ENCODE measurements at regions not wholly inside any gene's neighbourhood (a gene's known extent, or its start where the extent isn't known, plus 50 kb on each side); places are given as distances from the start of the nearest gene placed in this dataset.

DNA sequence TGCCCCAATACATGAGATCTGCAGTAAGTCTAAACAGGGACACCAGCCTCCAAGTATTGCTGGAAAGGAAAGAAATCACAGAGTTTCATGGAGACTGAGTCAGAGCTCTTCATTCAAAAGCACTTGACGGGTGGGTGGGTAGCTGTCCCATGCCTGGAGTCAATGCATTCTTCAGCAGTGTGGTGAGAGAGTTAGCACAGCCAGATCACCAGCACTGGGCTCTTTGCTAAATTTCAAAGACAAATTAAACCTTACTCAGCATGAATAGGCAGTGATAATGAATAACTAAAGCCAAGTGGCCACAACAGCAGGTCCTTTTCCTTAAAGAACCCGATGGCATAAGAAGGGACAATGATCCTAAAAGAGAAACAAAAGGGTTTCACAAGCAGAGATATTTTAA lies 192.4 kb downstream of the ACTL7B start:
- Histone ChIP-seq H3K9ac (ENCODE audit: low read length) (no peak overlapping the region), H3K36me3 (ENCODE audit: low read depth, low read length) (no peaks in the 10 kb centered on the region), H3K79me2 (ENCODE audit: low read length) (no peaks in the 10 kb centered on the region), H3K9me3 (ENCODE audit: low read length) (no peaks in the 10 kb centered on the region), H3F3A (ENCODE audit: low read length, unreplicated experiment) (no peaks in the 10 kb centered on the region), H3K4me1 (ENCODE audit: insufficient read depth, low read length) (peaks cover 14% of the 10 kb centered on the region), H3K27me3 (ENCODE audit: low read length) (no peaks in the 10 kb centered on the region), H3K4me3 (ENCODE audit: low read length) (no peak overlapping the region), H2AFZ (ENCODE audit: low read length) (no peak overlapping the region), H3K27ac (ENCODE audit: low read length) (no peak overlapping the region), H3K9me2 (replicated peaks; ENCODE audit: low read length) (no peaks in the 10 kb centered on the region), H3K4me2 (ENCODE audit: low read length) (no peak overlapping the region), H4K20me1 (ENCODE audit: low read length) (no peaks in the 10 kb centered on the region)
- intact Hi-C loops (cut with micrococcal nuclease), result no loop called here
- CTCF ChIA-PET, result no interaction called here
- DNase-seq (no peak), ATAC-seq (no peak)
- POLR2A ChIA-PET (ENCODE audit: unreplicated experiment), result no interaction called here
- no TSS peak for BruUV-seq (replicated peaks)
- TF ChIP-seq, protein P1, sequence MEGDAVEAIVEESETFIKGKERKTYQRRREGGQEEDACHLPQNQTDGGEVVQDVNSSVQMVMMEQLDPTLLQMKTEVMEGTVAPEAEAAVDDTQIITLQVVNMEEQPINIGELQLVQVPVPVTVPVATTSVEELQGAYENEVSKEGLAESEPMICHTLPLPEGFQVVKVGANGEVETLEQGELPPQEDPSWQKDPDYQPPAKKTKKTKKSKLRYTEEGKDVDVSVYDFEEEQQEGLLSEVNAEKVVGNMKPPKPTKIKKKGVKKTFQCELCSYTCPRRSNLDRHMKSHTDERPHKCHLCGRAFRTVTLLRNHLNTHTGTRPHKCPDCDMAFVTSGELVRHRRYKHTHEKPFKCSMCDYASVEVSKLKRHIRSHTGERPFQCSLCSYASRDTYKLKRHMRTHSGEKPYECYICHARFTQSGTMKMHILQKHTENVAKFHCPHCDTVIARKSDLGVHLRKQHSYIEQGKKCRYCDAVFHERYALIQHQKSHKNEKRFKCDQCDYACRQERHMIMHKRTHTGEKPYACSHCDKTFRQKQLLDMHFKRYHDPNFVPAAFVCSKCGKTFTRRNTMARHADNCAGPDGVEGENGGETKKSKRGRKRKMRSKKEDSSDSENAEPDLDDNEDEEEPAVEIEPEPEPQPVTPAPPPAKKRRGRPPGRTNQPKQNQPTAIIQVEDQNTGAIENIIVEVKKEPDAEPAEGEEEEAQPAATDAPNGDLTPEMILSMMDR (conservative IDR thresholded peaks at IDR 0.05; ENCODE audit: low read depth, low read length), result no peak
- TF ChIP-seq EZH2 (IDR thresholded peaks at IDR 0.05; ENCODE audit: low read length, unreplicated experiment), result no peak
- no peak for TF ChIP-seq EZH2phosphoT487 (IDR thresholded peaks at IDR 0.05; ENCODE audit: borderline replicate concordance, low read length)

DNA sequence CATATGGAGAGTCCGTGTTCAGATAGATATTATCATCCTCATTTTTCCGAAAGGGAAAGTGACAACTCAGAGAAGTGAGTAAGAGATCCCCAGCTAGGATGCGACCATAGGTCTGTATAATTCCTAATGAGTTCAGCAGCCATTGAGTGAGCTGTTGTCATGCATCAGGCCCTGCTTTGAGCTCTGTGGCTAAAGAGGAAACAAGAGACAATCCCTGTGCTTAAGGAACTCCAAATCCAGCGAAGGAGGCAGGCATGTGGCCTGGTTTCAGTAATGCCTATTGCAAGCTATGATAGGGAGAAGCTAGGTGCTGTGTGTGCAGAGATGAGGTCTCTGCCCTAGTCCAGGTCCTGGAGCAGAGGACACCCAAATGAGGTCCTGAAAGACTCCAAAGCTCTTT lies 192.8 kb downstream of the ACTL7B start:
- TF ChIP-seq EZH2 (IDR thresholded peaks at IDR 0.05; ENCODE audit: low read length, unreplicated experiment) (no peak), EZH2phosphoT487 (IDR thresholded peaks at IDR 0.05; ENCODE audit: borderline replicate concordance, low read length) (no peak)
- TF ChIP-seq, protein P1 (conservative IDR thresholded peaks at IDR 0.05; ENCODE audit: low read depth, low read length), result no peak
- intact Hi-C loops (cut with micrococcal nuclease), result no loop called here
- H3K4me1 ChIP-seq (ENCODE audit: insufficient read depth, low read length), result peaks cover 14% of the 10 kb centered on the region
- H3K36me3 ChIP-seq (ENCODE audit: low read depth, low read length), result no peaks in the 10 kb centered on the region
- H3K79me2 ChIP-seq (ENCODE audit: low read length), result no peaks in the 10 kb centered on the region
- H3K4me2 ChIP-seq (ENCODE audit: low read length), result no peak overlapping the region
- H3K4me3 ChIP-seq (ENCODE audit: low read length), result no peak overlapping the region
- no peak overlapping the region for H3K27ac ChIP-seq (ENCODE audit: low read length)
- ATAC-seq (no peak), DNase-seq (no peak)
- H3F3A ChIP-seq (ENCODE audit: low read length, unreplicated experiment), result no peaks in the 10 kb centered on the region
- ChIA-PET CTCF (no interaction called here), POLR2A (ENCODE audit: unreplicated experiment) (no interaction called here)
- no peaks in the 10 kb centered on the region for H3K9me3 ChIP-seq (ENCODE audit: low read length)
- H2AFZ ChIP-seq (ENCODE audit: low read length), result no peak overlapping the region
- no peaks in the 10 kb centered on the region for H4K20me1 ChIP-seq (ENCODE audit: low read length)
- H3K9ac ChIP-seq (ENCODE audit: low read length), result no peak overlapping the region
- H3K27me3 ChIP-seq (ENCODE audit: low read length), result no peaks in the 10 kb centered on the region
- H3K9me2 ChIP-seq (replicated peaks; ENCODE audit: low read length), result no peaks in the 10 kb centered on the region
- no TSS peak for BruUV-seq (replicated peaks)

DNA sequence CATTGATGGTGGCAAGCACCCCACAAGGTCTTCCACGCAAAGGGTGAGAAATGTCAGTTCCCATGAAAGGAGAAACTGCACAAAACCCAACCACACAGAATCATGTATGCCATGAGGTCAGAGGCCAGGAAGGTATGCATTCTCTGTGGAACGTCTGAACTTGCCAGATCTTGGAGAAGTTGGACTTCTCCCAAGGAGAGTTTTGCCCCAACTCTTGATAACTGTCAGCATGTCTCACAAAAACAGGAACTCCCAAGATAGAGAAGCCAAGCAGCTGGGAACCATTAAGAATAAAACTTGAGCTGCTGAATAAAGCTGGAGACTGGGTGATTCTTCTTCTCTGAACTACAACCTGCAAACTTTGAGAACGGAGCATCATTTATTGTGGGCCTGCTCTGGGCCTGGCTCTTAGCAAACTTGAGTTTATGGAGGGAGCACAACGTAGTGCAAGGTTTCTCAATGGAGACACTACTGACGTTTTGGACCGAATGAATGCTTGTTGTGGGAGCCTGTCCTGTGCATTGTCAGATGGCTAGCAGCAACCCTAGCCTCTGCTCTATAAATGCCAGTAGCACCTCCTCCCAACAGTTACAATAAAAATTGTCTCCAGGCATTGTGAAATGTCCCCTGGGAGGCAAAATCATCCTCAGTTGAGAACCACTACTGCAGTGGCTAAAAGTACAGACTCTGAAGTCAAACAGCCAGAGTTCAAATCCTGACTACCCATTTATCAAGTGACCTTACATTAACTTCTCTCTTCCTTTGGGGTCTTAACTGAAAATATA lies 193.5 kb downstream of the ACTL7B start:
- no peaks in the 10 kb centered on the region for H3K27me3 ChIP-seq (ENCODE audit: low read length)
- ATAC-seq (no peak), DNase-seq (no peak)
- no TSS peak for BruUV-seq (replicated peaks)
- no peak overlapping the region for H2AFZ ChIP-seq (ENCODE audit: low read length)
- CTCF ChIA-PET, result no interaction called here
- peaks cover 14% of the 10 kb centered on the region for H3K4me1 ChIP-seq (ENCODE audit: insufficient read depth, low read length)
- H3K4me2 ChIP-seq (ENCODE audit: low read length), result no peak overlapping the region
- H3K9me2 ChIP-seq (replicated peaks; ENCODE audit: low read length), result no peaks in the 10 kb centered on the region
- H3K4me3 ChIP-seq (ENCODE audit: low read length), result no peak overlapping the region
- H3K79me2 ChIP-seq (ENCODE audit: low read length), result no peaks in the 10 kb centered on the region
- no peaks in the 10 kb centered on the region for H3K36me3 ChIP-seq (ENCODE audit: low read depth, low read length)
- no peaks in the 10 kb centered on the region for H4K20me1 ChIP-seq (ENCODE audit: low read length)
- H3F3A ChIP-seq (ENCODE audit: low read length, unreplicated experiment), result no peaks in the 10 kb centered on the region
- no peaks in the 10 kb centered on the region for H3K9me3 ChIP-seq (ENCODE audit: low read length)
- H3K27ac ChIP-seq (ENCODE audit: low read length), result no peak overlapping the region
- H3K9ac ChIP-seq (ENCODE audit: low read length), result no peak overlapping the region
- intact Hi-C loops (cut with micrococcal nuclease), result no loop called here
- POLR2A ChIA-PET (ENCODE audit: unreplicated experiment), result no interaction called here
- TF ChIP-seq, protein P1 (conservative IDR thresholded peaks at IDR 0.05; ENCODE audit: low read depth, low read length), result no peak
- no peak for TF ChIP-seq EZH2 (IDR thresholded peaks at IDR 0.05; ENCODE audit: low read length, unreplicated experiment)
- no peak for TF ChIP-seq EZH2phosphoT487 (IDR thresholded peaks at IDR 0.05; ENCODE audit: borderline replicate concordance, low read length)
